Osteoblast (primary cell): ENCODE measurements at regions not wholly inside any gene's neighbourhood (a gene's known extent, or its start where the extent isn't known, plus 50 kb on each side); places are given as distances from the start of the nearest gene placed in this dataset.

Experiments used
- DNase-seq: peaks from one replicate; pipeline ENCODE4 v3.0.0; 2011; ENCODE audit warnings: low spot score, mixed read lengths; ENCODE audit not compliant: insufficient read length; ENCODE audit errors: missing footprints
- H2AFZ ChIP-seq: 2 replicates; pipeline ENCODE4 v1.6.0; 2011; ENCODE audit warnings: mild to moderate bottlenecking, low read length
- H3K27ac ChIP-seq: 2 replicates; pipeline ENCODE4 v1.5.1; 2011; ENCODE audit warnings: mild to moderate bottlenecking, low read depth, low read length, moderate library complexity
- H3K27me3 ChIP-seq: 2 replicates; pipeline ENCODE4 v1.6.0; 2012; ENCODE audit warnings: mild to moderate bottlenecking, control low read depth, inconsistent platforms, low read length, moderate library complexity; ENCODE audit not compliant: insufficient read depth
- H3K36me3 ChIP-seq: 2 replicates; pipeline ENCODE4 v1.5.1; 2011; ENCODE audit warnings: mild to moderate bottlenecking, low read length, control low read depth, moderate library complexity; ENCODE audit not compliant: insufficient read depth
- H3K4me1 ChIP-seq: 2 replicates; pipeline ENCODE4 v1.5.1; 2011; ENCODE audit warnings: mild to moderate bottlenecking, low read length, control low read depth, moderate library complexity; ENCODE audit not compliant: insufficient read depth
- H3K4me2 ChIP-seq: 2 replicates; pipeline ENCODE4 v1.6.0; 2011; ENCODE audit warnings: mild to moderate bottlenecking, low read length; ENCODE audit not compliant: insufficient read depth
- H3K4me3 ChIP-seq: fragments of 200-600 bp; sonication (generic); 3 replicates; pipeline ENCODE4 v1.5.1; 2012; ENCODE audit warnings: mild to moderate bottlenecking, low read length, inconsistent platforms; ENCODE audit not compliant: insufficient read depth
- H3K79me2 ChIP-seq: 2 replicates; pipeline ENCODE4 v1.6.0; 2012; ENCODE audit warnings: mild to moderate bottlenecking, low read length, control low read depth, inconsistent platforms; ENCODE audit not compliant: insufficient read depth
- H3K9me3 ChIP-seq: 2 replicates; pipeline ENCODE4 v1.5.1; 2011; ENCODE audit warnings: low read depth, low read length, control low read depth
- H4K20me1 ChIP-seq: 2 replicates; pipeline ENCODE4 v1.6.0; 2012; ENCODE audit warnings: mild to moderate bottlenecking, low read length, control low read depth; ENCODE audit not compliant: insufficient read depth
- TF ChIP-seq, protein P1 (sequence below): IDR thresholded peaks from 2 replicates; pipeline ENCODE4 v1.5.1; 2011; ENCODE audit warnings: mild to moderate bottlenecking, low read depth, low read length, moderate library complexity; ENCODE audit errors: extremely low read depth

DNA sequence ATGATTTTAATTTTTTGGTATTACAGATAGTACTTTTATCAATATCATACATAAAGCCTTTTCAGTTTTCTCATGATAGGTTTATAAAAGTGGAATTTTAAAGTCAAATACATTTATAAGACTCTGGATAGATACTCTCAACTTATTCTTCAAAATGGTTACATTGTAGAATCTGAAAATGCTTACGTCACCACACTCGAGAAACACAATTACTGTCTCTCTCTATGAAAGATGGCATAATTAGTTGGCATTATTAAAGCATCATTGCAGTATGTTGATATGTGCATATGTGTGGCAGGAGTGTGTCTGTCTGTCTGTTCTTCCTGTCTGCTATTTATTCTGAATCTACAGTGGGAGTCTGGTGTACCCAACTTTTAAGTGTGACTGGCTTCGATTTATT is 397.1 kb downstream of the SNAPC1 start:
- TF ChIP-seq, protein P1, sequence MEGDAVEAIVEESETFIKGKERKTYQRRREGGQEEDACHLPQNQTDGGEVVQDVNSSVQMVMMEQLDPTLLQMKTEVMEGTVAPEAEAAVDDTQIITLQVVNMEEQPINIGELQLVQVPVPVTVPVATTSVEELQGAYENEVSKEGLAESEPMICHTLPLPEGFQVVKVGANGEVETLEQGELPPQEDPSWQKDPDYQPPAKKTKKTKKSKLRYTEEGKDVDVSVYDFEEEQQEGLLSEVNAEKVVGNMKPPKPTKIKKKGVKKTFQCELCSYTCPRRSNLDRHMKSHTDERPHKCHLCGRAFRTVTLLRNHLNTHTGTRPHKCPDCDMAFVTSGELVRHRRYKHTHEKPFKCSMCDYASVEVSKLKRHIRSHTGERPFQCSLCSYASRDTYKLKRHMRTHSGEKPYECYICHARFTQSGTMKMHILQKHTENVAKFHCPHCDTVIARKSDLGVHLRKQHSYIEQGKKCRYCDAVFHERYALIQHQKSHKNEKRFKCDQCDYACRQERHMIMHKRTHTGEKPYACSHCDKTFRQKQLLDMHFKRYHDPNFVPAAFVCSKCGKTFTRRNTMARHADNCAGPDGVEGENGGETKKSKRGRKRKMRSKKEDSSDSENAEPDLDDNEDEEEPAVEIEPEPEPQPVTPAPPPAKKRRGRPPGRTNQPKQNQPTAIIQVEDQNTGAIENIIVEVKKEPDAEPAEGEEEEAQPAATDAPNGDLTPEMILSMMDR = no peak
- no peak for DNase-seq
- no peak overlapping the region for H2AFZ ChIP-seq
- no peaks in the 10 kb centered on the region for H3K27me3 ChIP-seq
- no peaks in the 10 kb centered on the region for H4K20me1 ChIP-seq
- no peaks in the 10 kb centered on the region for H3K9me3 ChIP-seq
- H3K4me1 ChIP-seq = no peaks in the 10 kb centered on the region
- H3K27ac ChIP-seq = no peak overlapping the region
- H3K4me2 ChIP-seq = no peak overlapping the region
- no peak overlapping the region for H3K4me3 ChIP-seq
- no peaks in the 10 kb centered on the region for H3K79me2 ChIP-seq
- H3K36me3 ChIP-seq = no peaks in the 10 kb centered on the region

DNA sequence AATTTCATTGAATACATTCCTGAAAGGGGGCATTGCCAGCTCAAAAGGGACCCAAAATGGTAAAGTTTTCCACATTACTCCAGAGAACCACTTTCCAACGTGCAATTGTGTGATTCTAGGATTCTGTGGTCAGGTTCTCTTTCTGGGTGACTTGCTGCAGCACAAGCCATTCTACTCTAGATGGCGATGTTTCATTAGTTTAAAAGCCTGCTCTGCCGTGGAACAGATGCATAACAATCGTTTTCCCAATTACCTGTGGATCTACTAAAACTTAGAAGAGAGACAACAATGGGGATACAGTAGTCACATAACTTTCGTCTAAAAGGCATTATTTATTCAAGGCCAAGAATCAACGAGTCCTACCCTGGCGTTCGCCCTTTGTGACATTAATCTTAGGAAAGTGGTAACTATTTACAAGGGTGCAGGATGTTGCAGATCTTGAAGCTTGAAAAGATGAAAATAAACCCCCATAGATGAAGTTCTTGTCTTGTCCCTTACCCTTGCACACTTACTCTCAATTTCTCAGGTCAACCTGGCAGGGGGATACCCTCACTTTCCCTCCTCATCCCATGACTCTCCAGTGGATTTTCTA is 400.9 kb downstream of the SNAPC1 start:
- Histone ChIP-seq H3K79me2 (no peaks in the 10 kb centered on the region), H3K36me3 (no peaks in the 10 kb centered on the region), H3K27me3 (no peaks in the 10 kb centered on the region), H3K4me3 (no peak overlapping the region), H3K4me2 (no peak overlapping the region), H3K27ac (no peak overlapping the region), H3K9me3 (no peaks in the 10 kb centered on the region), H3K4me1 (no peaks in the 10 kb centered on the region), H2AFZ (no peak overlapping the region), H4K20me1 (no peaks in the 10 kb centered on the region)
- peak; percentile 57 for DNase-seq
- TF ChIP-seq, protein P1 = peak; percentile 81

DNA sequence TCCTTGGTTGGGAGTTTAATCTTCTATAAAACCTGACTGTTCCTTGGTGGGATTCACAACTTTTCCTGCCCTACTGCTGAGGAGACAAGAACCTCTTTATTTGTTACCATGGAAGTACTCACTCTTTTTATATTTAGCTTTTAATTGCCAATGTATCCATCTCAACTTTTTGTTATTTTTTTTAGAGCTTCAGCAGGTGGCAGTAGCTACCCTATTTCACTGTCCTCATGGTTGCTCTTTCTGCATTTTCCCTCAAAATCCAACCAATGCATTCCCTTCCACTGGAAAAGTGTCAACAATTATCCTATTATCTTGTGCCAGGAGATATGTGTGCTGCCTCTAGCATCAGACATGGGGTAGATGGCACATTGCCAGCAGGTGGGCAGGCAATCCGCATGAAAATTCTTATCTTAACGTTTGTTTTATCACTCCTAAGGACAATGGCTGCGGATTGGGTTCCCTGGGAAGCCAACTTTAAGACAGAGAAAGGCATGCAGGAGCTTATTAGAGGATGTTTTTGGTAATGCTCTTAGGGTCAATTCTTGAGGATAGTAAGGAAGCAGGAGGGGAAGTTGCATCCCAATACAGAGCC is 406.4 kb downstream of the SNAPC1 start:
- H3K9me3 ChIP-seq = no peaks in the 10 kb centered on the region
- H2AFZ ChIP-seq = no peak overlapping the region

DNA sequence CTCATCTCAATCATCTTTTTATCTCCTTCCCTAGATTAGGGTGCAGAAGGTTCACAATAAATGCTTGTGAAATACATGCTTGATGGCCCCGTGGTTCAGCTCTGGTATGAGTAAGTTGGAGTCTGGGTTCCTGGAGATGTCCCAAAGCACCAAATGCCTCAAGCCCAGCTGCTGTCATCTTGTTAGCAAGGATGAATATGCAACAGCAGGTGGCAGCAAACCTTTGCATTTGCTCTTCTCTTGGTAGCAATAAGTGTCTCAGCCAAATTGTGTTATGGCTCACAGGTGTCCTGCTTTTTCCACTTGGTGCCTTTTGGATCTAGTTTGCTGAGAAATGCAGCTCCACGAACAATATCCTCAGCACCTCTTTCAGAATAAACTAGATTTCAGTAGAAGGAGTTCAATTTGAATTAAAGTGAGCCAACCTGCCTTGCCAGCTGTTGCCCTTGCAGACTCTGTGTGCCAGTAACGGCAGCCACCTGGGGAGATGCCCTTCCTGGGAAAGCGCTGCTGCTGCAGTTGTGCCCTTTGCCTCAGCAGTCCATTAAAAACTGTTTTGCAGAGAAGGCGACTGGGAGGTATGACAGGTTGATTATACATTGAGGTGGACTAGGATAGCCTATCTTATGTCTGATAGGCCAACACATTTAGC is 417.3 kb downstream of the SNAPC1 start:
- Histone ChIP-seq H3K4me1 (no peaks in the 10 kb centered on the region), H2AFZ (no peak overlapping the region), H3K27me3 (no peaks in the 10 kb centered on the region), H3K36me3 (no peaks in the 10 kb centered on the region), H3K4me2 (no peak overlapping the region), H3K27ac (no peak overlapping the region), H3K79me2 (no peaks in the 10 kb centered on the region), H3K9me3 (no peaks in the 10 kb centered on the region), H3K4me3 (no peak overlapping the region), H4K20me1 (no peaks in the 10 kb centered on the region)
- TF ChIP-seq, protein P1 = peak; percentile 70
- DNase-seq = peak; percentile 72

More for the DNA sequence above, 406.4 kb downstream of the SNAPC1 start:
- no peaks in the 10 kb centered on the region for H3K4me1 ChIP-seq
- no peaks in the 10 kb centered on the region for H3K27me3 ChIP-seq
- no peak for DNase-seq
- no peaks in the 10 kb centered on the region for H4K20me1 ChIP-seq
- no peaks in the 10 kb centered on the region for H3K36me3 ChIP-seq
- H3K4me3 ChIP-seq = no peak overlapping the region
- TF ChIP-seq, protein P1 = no peak
- no peak overlapping the region for H3K4me2 ChIP-seq
- no peaks in the 10 kb centered on the region for H3K79me2 ChIP-seq
- H3K27ac ChIP-seq = no peak overlapping the region
